Smooth muscle cell (in vitro differentiated cells): ENCODE measurements at regions not wholly inside any gene's neighbourhood (a gene's known extent, or its start where the extent isn't known, plus 50 kb on each side); places are given as distances from the start of the nearest gene placed in this dataset.

Source experiments
- DNase-seq: peaks from one replicate; lab custom pipeline; 2025; ENCODE audit not compliant: unreplicated experiment; lab: John Stamatoyannopoulos, UW
- H2AFZ ChIP-seq: fragments of 200-600 bp; sonication (generic); 2 replicates; pipeline ENCODE4 v1.6.0; 2016; ENCODE audit warnings: antibody characterized with exemption, low read depth, mild to moderate bottlenecking
- H3F3A ChIP-seq: fragments of 200-600 bp; sonication (generic); 2 replicates; pipeline ENCODE4 v1.6.0; 2017; ENCODE audit warnings: antibody characterized with exemption, low read depth
- H3K27ac ChIP-seq: fragments of 200-600 bp; sonication (generic); 2 replicates; pipeline ENCODE4 v1.5.1; 2016; ENCODE audit warnings: low read depth, mild to moderate bottlenecking
- H3K27me3 ChIP-seq: fragments of 200-600 bp; sonication (generic); 2 replicates; pipeline ENCODE4 v1.6.1; 2016; ENCODE audit warnings: low read depth, mild to moderate bottlenecking
- H3K36me3 ChIP-seq: fragments of 200-600 bp; sonication (generic); 2 replicates; pipeline ENCODE4 v1.5.1; 2016; ENCODE audit warnings: low read depth
- H3K4me1 ChIP-seq: fragments of 200-600 bp; sonication (generic); 2 replicates; pipeline ENCODE4 v1.5.1; 2016; ENCODE audit warnings: low read depth
- H3K4me2 ChIP-seq: fragments of 200-600 bp; sonication (generic); 2 replicates; pipeline ENCODE4 v1.6.0; 2016; ENCODE audit warnings: mild to moderate bottlenecking
- H3K4me3 ChIP-seq: fragments of 200-600 bp; sonication (generic); 2 replicates; pipeline ENCODE4 v1.5.1; 2016; ENCODE audit warnings: mild to moderate bottlenecking
- H3K79me2 ChIP-seq: fragments of 200-600 bp; sonication (generic); 2 replicates; pipeline ENCODE4 v1.6.0; 2016; ENCODE audit warnings: low read depth, mild to moderate bottlenecking
- H3K9ac ChIP-seq: fragments of 200-600 bp; sonication (generic); 2 replicates; pipeline ENCODE4 v1.6.0; 2016; ENCODE audit warnings: low read depth
- H3K9me3 ChIP-seq: fragments of 200-600 bp; sonication (generic); replicated peaks from 2 replicates; pipeline ENCODE4 v1.5.1; 2016; ENCODE audit warnings: low read depth
- H4K20me1 ChIP-seq: fragments of 200-600 bp; sonication (generic); 2 replicates; pipeline ENCODE4 v1.6.0; 2016; ENCODE audit warnings: low read depth
- CTCF ChIP-seq: fragments of 200-600 bp; sonication (generic); IDR thresholded peaks from 2 replicates; pipeline ENCODE4 v1.5.1; 2017; ENCODE audit warnings: borderline replicate concordance, mild to moderate bottlenecking, antibody characterized with exemption; ENCODE audit not compliant: insufficient read depth, poor library complexity, severe bottlenecking
- WGBS: methylation state at CpG from one replicate; pipeline ENCODE4 v1.1.7; 2016; ENCODE audit warnings: low lambda C conversion rate; 5-methylcytosine and 5-hydroxymethylcytosine counted together

- H3K27ac ChIP-seq, result no peak overlapping the region
- H4K20me1 ChIP-seq, result no peaks in the 10 kb centered on the region
- WGBS, result 93% methylated on average over 2 of the region's 2 CpGs
- no peak overlapping the region for H3K4me3 ChIP-seq
- no peaks in the 10 kb centered on the region for H3K36me3 ChIP-seq
- no peaks in the 10 kb centered on the region for H3K79me2 ChIP-seq
- TF ChIP-seq CTCF, result no peak
- H3K4me2 ChIP-seq, result no peak overlapping the region
- no peaks in the 10 kb centered on the region for H3K4me1 ChIP-seq
- no peak overlapping the region for H2AFZ ChIP-seq
- no peaks in the 10 kb centered on the region for H3F3A ChIP-seq
- no peak for DNase-seq
- H3K27me3 ChIP-seq, result no peaks in the 10 kb centered on the region
- no peaks in the 10 kb centered on the region for H3K9me3 ChIP-seq
- H3K9ac ChIP-seq, result no peak overlapping the region
These were observed 294.8 kb downstream of the ATPSCKMT start for GRCh38 chr5:9954869-9955268.

GRCh38 chr5:9953691-9954090 lies 296.0 kb downstream of the ATPSCKMT start:
- Histone ChIP-seq H3F3A (no peaks in the 10 kb centered on the region), H3K36me3 (no peaks in the 10 kb centered on the region), H3K4me1 (no peaks in the 10 kb centered on the region), H4K20me1 (no peaks in the 10 kb centered on the region), H3K79me2 (no peaks in the 10 kb centered on the region), H3K27ac (no peak overlapping the region), H3K4me3 (no peak overlapping the region), H2AFZ (no peak overlapping the region), H3K27me3 (no peaks in the 10 kb centered on the region), H3K9me3 (no peaks in the 10 kb centered on the region), H3K4me2 (no peak overlapping the region), H3K9ac (no peak overlapping the region)
- no peak for DNase-seq
- no peak for TF ChIP-seq CTCF
- WGBS, result 91% methylated on average over 2 of the region's 2 CpGs

DNA sequence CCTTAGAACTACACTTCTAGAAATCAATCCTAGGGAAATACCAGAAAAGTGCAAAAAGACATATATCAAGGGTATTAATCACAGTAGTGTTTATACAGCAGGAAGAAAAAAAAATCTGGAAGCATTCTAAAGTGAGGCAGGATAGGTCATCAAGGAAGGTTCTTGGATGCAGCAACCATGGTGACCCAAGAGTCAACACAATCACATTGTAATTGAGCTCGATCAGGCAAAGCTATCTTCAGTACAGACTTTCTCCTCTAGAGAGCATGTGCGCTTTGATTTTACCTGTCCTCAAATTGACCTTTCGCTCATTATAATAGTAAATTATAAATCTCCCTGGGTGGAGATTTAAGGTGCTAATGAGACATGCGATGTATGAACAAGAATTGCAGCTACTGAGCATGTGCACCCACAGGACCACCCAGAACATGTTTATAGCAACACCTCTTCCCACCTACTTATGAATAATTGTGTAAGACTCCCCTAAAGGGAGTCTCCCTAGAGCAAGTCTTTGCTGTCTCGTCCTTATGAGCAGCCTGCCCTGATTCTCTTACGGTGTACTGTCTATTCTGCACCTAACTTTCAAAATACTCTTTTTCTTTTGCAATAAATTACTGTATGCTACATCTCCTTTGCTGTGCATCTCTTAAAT lies 297.7 kb downstream of the ATPSCKMT start:
- H3K27ac ChIP-seq, result no peak overlapping the region
- H3K36me3 ChIP-seq, result no peaks in the 10 kb centered on the region
- no peaks in the 10 kb centered on the region for H3K79me2 ChIP-seq
- TF ChIP-seq CTCF, result no peak
- H2AFZ ChIP-seq, result no peak overlapping the region
- no peak overlapping the region for H3K4me3 ChIP-seq
- no peaks in the 10 kb centered on the region for H3F3A ChIP-seq
- DNase-seq, result no peak
- H3K4me2 ChIP-seq, result no peak overlapping the region
- no peaks in the 10 kb centered on the region for H3K27me3 ChIP-seq
- WGBS, result 80% methylated on average over 6 of the region's 6 CpGs
- no peaks in the 10 kb centered on the region for H3K9me3 ChIP-seq
- H3K9ac ChIP-seq, result no peak overlapping the region
- H3K4me1 ChIP-seq, result no peaks in the 10 kb centered on the region
- no peaks in the 10 kb centered on the region for H4K20me1 ChIP-seq

- TF ChIP-seq CTCF, result no peak
- H3K4me2 ChIP-seq, result no peak overlapping the region
- no peaks in the 10 kb centered on the region for H3K9me3 ChIP-seq
- no peaks in the 10 kb centered on the region for H4K20me1 ChIP-seq
- H3K79me2 ChIP-seq, result no peaks in the 10 kb centered on the region
- WGBS, result 41% methylated on average over 5 of the region's 5 CpGs
- H3K36me3 ChIP-seq, result no peaks in the 10 kb centered on the region
- DNase-seq, result no peak
- no peak overlapping the region for H2AFZ ChIP-seq
- no peak overlapping the region for H3K9ac ChIP-seq
- H3K4me1 ChIP-seq, result no peaks in the 10 kb centered on the region
- no peaks in the 10 kb centered on the region for H3F3A ChIP-seq
- H3K27me3 ChIP-seq, result no peaks in the 10 kb centered on the region
- H3K27ac ChIP-seq, result no peak overlapping the region
- H3K4me3 ChIP-seq, result no peak overlapping the region
These were observed 301.7 kb downstream of the ATPSCKMT start for GRCh38 chr5:9947944-9948343.
